H1 (cell line): ENCODE measurements at regions not wholly inside any gene's neighbourhood (a gene's known extent, or its start where the extent isn't known, plus 50 kb on each side); places are given as distances from the start of the nearest gene placed in this dataset.

Experiments
- CTCF ChIA-PET: fragments of 300-600 bp; sonication (Branson Sonifier 250); formaldehyde crosslinking; loops from one replicate; lab custom pipeline; 2021; ENCODE audit not compliant: partially characterized antibody; lab: Charles Lee
- POLR2A ChIA-PET: fragments of 300-600 bp; sonication (Branson Sonifier 250); formaldehyde crosslinking; loops from one replicate; lab custom pipeline; 2021; ENCODE audit warnings: inconsistent platforms; ENCODE audit not compliant: partially characterized antibody; lab: Charles Lee
- DNase-seq, 2 experiments: peaks; one replicate each; pipeline versions ENCODE4 v3.0.0 to v3.0.0-alpha.2; 2010 to 2022; ENCODE audit warnings: low spot score in 2 of 2, low read depth in 1 of 2, mixed read lengths in 1 of 2
- FAIRE-seq: peaks from 2 replicates; lab custom pipeline; 2011; peaks lifted over from hg19 to GRCh38; lab: Jason Lieb, UNC
- H2AFZ ChIP-seq: 2 replicates; pipeline ENCODE4 v1.8.1; 2012; ENCODE audit warnings: low read length, inconsistent platforms
- H2AK5ac ChIP-seq: 2 replicates; pipeline ENCODE4 v1.6.1; 2013; ENCODE audit warnings: low read depth, low read length
- H2BK120ac ChIP-seq: replicated peaks from 2 replicates; pipeline ENCODE3; 2013; ENCODE audit warnings: low read depth, low read length, inconsistent platforms
- H2BK12ac ChIP-seq: 2 replicates; pipeline ENCODE4 v1.6.1; 2013; ENCODE audit warnings: low read depth, low read length
- H2BK15ac ChIP-seq: 2 replicates; pipeline ENCODE4 v1.6.1; 2013; ENCODE audit warnings: low read length
- H2BK20ac ChIP-seq: 2 replicates; pipeline ENCODE4 v1.6.1; 2013; ENCODE audit warnings: low read length
- H2BK5ac ChIP-seq: 2 replicates; pipeline ENCODE4 v1.6.1; 2013; ENCODE audit warnings: low read depth, low read length
- H3K14ac ChIP-seq: 2 replicates; pipeline ENCODE4 v1.6.1; 2013; ENCODE audit warnings: inconsistent platforms; ENCODE audit not compliant: insufficient read length
- H3K18ac ChIP-seq: 2 replicates; pipeline ENCODE4 v1.6.1; 2013; ENCODE audit warnings: low read length; ENCODE audit errors: extremely low read depth
- H3K23ac ChIP-seq: 2 replicates; pipeline ENCODE4 v1.6.1; 2013; ENCODE audit warnings: inconsistent platforms; ENCODE audit not compliant: insufficient read length
- H3K23me2 ChIP-seq: 2 replicates; pipeline ENCODE4 v1.6.1; 2013; ENCODE audit warnings: low read depth, low read length
- H3K27ac ChIP-seq: 2 replicates; pipeline ENCODE4 v1.6.1; 2011; ENCODE audit warnings: low read depth, low read length, inconsistent platforms
- H3K27me3 ChIP-seq, 4 experiments: replicated peaks in 1 of 4; 1 replicate in 1 of 4; 2 replicates in 3 of 4; pipeline versions ENCODE4 v1.6.1 to v1.8.1; 2011 to 2013; ENCODE audit warnings: low read length in 3 of 4, mild to moderate bottlenecking in 3 of 4, inconsistent platforms in 2 of 4, mixed read lengths in 2 of 4, moderate library complexity in 1 of 4; ENCODE audit not compliant: control insufficient read depth in 3 of 4, insufficient read depth in 3 of 4; ENCODE audit errors: extremely low read depth in 1 of 4
- H3K36me3 ChIP-seq, 4 experiments: 2 replicates each; pipeline versions ENCODE4 v1.6.1 to v1.8.1; 2011 to 2013; ENCODE audit warnings: mild to moderate bottlenecking in 4 of 4, low read length in 3 of 4, moderate library complexity in 2 of 4, control low read depth in 1 of 4, inconsistent platforms in 1 of 4; ENCODE audit not compliant: insufficient read depth in 4 of 4, control insufficient read depth in 2 of 4
- H3K4ac ChIP-seq: replicated peaks from 2 replicates; pipeline ENCODE3; 2013; ENCODE audit warnings: low read length, low read depth, mixed read lengths, inconsistent platforms; ENCODE audit not compliant: insufficient read length
- H3K4me1 ChIP-seq, 4 experiments: replicated peaks in 1 of 4; 1 replicate in 1 of 4; 2 replicates in 3 of 4; pipeline versions ENCODE4 v1.6.1 to v1.8.1; 2011 to 2013; ENCODE audit warnings: low read length in 3 of 4, inconsistent platforms in 2 of 4, mixed read lengths in 1 of 4; ENCODE audit not compliant: insufficient read depth in 4 of 4, control insufficient read depth in 3 of 4
- H3K4me2 ChIP-seq, 2 experiments: 2 replicates each; pipeline versions ENCODE4 v1.6.1 to v1.8.1; 2011 to 2013; ENCODE audit warnings: low read depth in 2 of 2, low read length in 2 of 2, control low read depth in 1 of 2, inconsistent platforms in 1 of 2, mild to moderate bottlenecking in 1 of 2; ENCODE audit not compliant: insufficient read depth in 1 of 2
- H3K4me3 ChIP-seq, 4 experiments: fragments of 200-600, 300-600 bp in 1 of 4; sonication (generic), shearing (Covaris generic), sonication (Bioruptor Twin) in 1 of 4; 2 replicates each; pipeline versions ENCODE4 v1.5.1 to v1.8.1; 2011 to 2016; ENCODE audit warnings: low read length in 4 of 4, low read depth in 3 of 4, control low read depth in 2 of 4, inconsistent platforms in 2 of 4, mild to moderate bottlenecking in 2 of 4, mixed read lengths in 1 of 4, moderate library complexity in 1 of 4; ENCODE audit not compliant: insufficient read depth in 2 of 4; ENCODE audit errors: extremely low read depth in 1 of 4
- H3K56ac ChIP-seq: replicated peaks from 2 replicates; pipeline ENCODE3; 2013; ENCODE audit warnings: low read depth, mild to moderate bottlenecking, mixed read lengths, low read length, inconsistent platforms; ENCODE audit not compliant: insufficient read length
- H3K79me1 ChIP-seq: 2 replicates; pipeline ENCODE4 v1.6.1; 2013; ENCODE audit warnings: low read depth, low read length, control low read depth
- H3K79me2 ChIP-seq, 2 experiments: 2 replicates each; pipeline versions ENCODE4 v1.6.1 to v1.8.1; 2012 to 2013; ENCODE audit warnings: low read length in 2 of 2, mild to moderate bottlenecking in 2 of 2, inconsistent platforms in 1 of 2; ENCODE audit not compliant: insufficient read depth in 2 of 2, control insufficient read depth in 1 of 2
- H3K9ac ChIP-seq, 4 experiments: replicated peaks in 1 of 4; 1 replicate in 1 of 4; 2 replicates in 3 of 4; pipeline versions ENCODE4 v1.6.1 to v1.8.1; 2011 to 2013; ENCODE audit warnings: low read depth in 3 of 4, low read length in 3 of 4, control low read depth in 2 of 4, mild to moderate bottlenecking in 2 of 4, moderate library complexity in 2 of 4, inconsistent platforms in 1 of 4; ENCODE audit errors: extremely low read depth in 1 of 4
- H3K9me3 ChIP-seq, 2 experiments: 2 replicates each; pipeline versions ENCODE4 v1.6.1 to v1.8.1; 2012 to 2013; ENCODE audit warnings: mild to moderate bottlenecking in 2 of 2, moderate library complexity in 2 of 2, control low read depth in 1 of 2, inconsistent platforms in 1 of 2, low read depth in 1 of 2, low read length in 1 of 2, mixed read lengths in 1 of 2; ENCODE audit not compliant: insufficient read depth in 2 of 2
- H4K20me1 ChIP-seq, 2 experiments: replicated peaks in 1 of 2; 2 replicates each; pipeline versions ENCODE3 to v1.8.1; 2011 to 2013; ENCODE audit warnings: inconsistent platforms in 2 of 2, low read length in 2 of 2, mild to moderate bottlenecking in 1 of 2; ENCODE audit not compliant: insufficient read depth in 2 of 2, control insufficient read depth in 1 of 2
- H4K5ac ChIP-seq: 2 replicates; pipeline ENCODE4 v1.6.1; 2013; ENCODE audit warnings: low read length, low read depth, mixed read lengths, inconsistent platforms; ENCODE audit not compliant: insufficient read length
- H4K8ac ChIP-seq: 2 replicates; pipeline ENCODE4 v1.8.0; 2013; ENCODE audit warnings: mild to moderate bottlenecking, moderate library complexity, low read length, inconsistent platforms; ENCODE audit not compliant: insufficient read depth; ENCODE audit errors: extremely low read depth
- H4K91ac ChIP-seq: replicated peaks from 2 replicates; pipeline ENCODE3; 2013; ENCODE audit warnings: low read length, mixed read lengths, inconsistent platforms; ENCODE audit not compliant: insufficient read length
- HDAC2 ChIP-seq, 2 experiments: fragments of 300-600 bp in 1 of 2; sonication (generic) in 1 of 2; IDR thresholded peaks; 2 replicates each; pipeline ENCODE4 v1.6.1; 2011 to 2012; ENCODE audit warnings: low read depth in 2 of 2, low read length in 2 of 2, mild to moderate bottlenecking in 2 of 2, moderate library complexity in 2 of 2, borderline replicate concordance in 1 of 2, inconsistent platforms in 1 of 2
- KDM1A ChIP-seq: fragments of 200-600, 300-600 bp; sonication (generic); IDR thresholded peaks from 2 replicates; pipeline ENCODE4 v1.7.1; 2016; ENCODE audit warnings: mild to moderate bottlenecking, low read length, borderline replicate concordance
- PHF8 ChIP-seq: fragments of 200-600 bp; sonication (generic); conservative IDR thresholded peaks from 2 replicates; pipeline ENCODE4 v1.7.1; 2012; ENCODE audit warnings: low read depth, mild to moderate bottlenecking, inconsistent platforms, low read length, moderate library complexity
- WGBS, 2 experiments: shearing (Covaris generic) in 1 of 2; methylation state at CpG; one replicate each; pipeline versions ENCODE4 v1.1.6 to v1.1.7; 2013 to 2015; ENCODE audit warnings: low lambda C conversion rate in 2 of 2, mixed read lengths in 2 of 2, inconsistent platforms in 1 of 2, low coverage in 1 of 2, missing lambda C conversion rate in 1 of 2; ENCODE audit not compliant: insufficient replicate concordance in 2 of 2, insufficient coverage in 1 of 2, insufficient read length in 1 of 2; ENCODE audit errors: extremely low coverage in 1 of 2, missing lambda C conversion rate in 1 of 2; 5-methylcytosine and 5-hydroxymethylcytosine counted together

DNA sequence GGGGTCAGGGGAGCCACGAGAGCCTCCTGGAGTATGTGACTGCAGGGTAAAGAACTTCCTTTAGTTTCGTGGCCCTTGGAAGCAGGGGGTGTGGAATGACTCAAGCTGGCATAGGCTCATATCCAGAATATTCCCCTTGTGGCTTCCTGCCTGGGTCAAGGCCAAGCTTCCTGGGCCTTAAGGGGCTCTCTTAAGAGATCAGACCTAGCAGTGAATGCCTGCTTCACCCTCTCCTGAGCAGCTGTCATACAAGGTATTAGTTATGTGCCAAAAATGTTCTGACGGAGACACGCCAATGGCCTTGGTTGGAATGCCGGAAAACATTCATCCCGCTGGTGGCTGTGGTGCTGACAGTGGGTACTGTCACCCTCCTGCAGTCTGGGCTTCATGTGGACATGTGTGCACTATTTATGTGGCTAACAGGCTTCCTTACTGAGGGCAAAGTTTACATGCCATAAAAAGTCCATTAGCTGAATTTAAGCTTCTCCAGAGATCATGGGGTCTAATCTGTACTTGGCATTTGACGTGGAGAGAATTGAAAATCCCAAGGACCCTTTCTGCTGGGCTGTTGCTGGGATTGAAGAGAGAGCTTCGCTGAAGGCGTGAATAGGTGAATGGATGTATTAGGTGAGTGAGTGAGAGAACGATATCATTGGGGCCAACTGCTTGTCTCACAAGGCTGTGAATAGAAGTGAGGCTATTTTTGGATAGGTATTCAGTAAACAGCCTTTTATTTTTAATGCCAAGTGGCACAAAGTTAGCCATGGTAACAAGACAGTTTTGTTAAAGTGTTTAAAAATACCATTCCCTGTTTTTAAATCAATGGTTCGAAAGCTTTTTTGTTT is 156.8 kb downstream of the MACROH2A1 start:
- H4K20me1 ChIP-seq, result no peaks in the 10 kb centered on the region
- 92% methylated on average over 11 of the region's 11 CpGs; no CpG with 5 or more reads in 1 of the 2 experiments for WGBS, 2 experiments
- H2AK5ac ChIP-seq, result no peak overlapping the region
- no peak overlapping the region for H3K4me3 ChIP-seq
- no peak overlapping the region for H3K4ac ChIP-seq
- H2BK15ac ChIP-seq, result no peak overlapping the region
- H3K27ac ChIP-seq, result no peak overlapping the region
- TF ChIP-seq HDAC2 (IDR thresholded peaks at IDR 0.05; ENCODE audit: borderline replicate concordance in 1 of 2, low read depth in 2 of 2, low read length in 2 of 2) (no peak), KDM1A (no peak), PHF8 (no peak)
- no peak overlapping the region for H3K18ac ChIP-seq
- no peak overlapping the region for H3K14ac ChIP-seq
- FAIRE-seq (no peak), DNase-seq (peak in 1 of 2 experiments; percentile 26)
- H4K8ac ChIP-seq, result no peak overlapping the region
- H2BK5ac ChIP-seq, result no peak overlapping the region
- H3K79me1 ChIP-seq, result no peaks in the 10 kb centered on the region
- POLR2A ChIA-PET, result interaction anchor here (0.6 kb wide), 1 partner anchor 14 kb away, joined by 3 read pairs; no protein-coding TSS in a partner anchor
- H3K27me3 ChIP-seq, result no peaks in the 10 kb centered on the region
- H4K91ac ChIP-seq, result no peak overlapping the region
- H4K5ac ChIP-seq, result no peak overlapping the region
- H3K56ac ChIP-seq, result no peak overlapping the region
- H3K4me2 ChIP-seq, result no peak overlapping the region
- no peak overlapping the region for H2AFZ ChIP-seq
- CTCF ChIA-PET, result interaction anchor here (1.1 to 1.7 kb wide), 4 partner anchors 13 to 338 kb away, joined by 3 to 5 read pairs (median 4); no protein-coding TSS in a partner anchor
- H3K9ac ChIP-seq, result no peak overlapping the region
- H2BK20ac ChIP-seq, result no peak overlapping the region
- no peak overlapping the region for H2BK12ac ChIP-seq
- peaks cover 0 to 6% (median 3%) of the 10 kb centered on the region in 4 experiments; a peak in 6 of 7 replicates for H3K4me1 ChIP-seq
- H3K36me3 ChIP-seq, result no peaks in the 10 kb centered on the region
- H3K79me2 ChIP-seq, result no peaks in the 10 kb centered on the region
- H3K23ac ChIP-seq, result no peak overlapping the region
- H3K23me2 ChIP-seq, result no peaks in the 10 kb centered on the region
- no peak overlapping the region for H2BK120ac ChIP-seq
- no peaks in the 10 kb centered on the region for H3K9me3 ChIP-seq
